GM20000 (cell line): ENCODE measurements at regions not wholly inside any gene's neighbourhood (a gene's known extent, or its start where the extent isn't known, plus 50 kb on each side); places are given as distances from the start of the nearest gene placed in this dataset.
"Not testable (repeated sequence)": the region's sequence is repeated elsewhere in the genome, so short reads cannot be mapped to it uniquely, and the experiment has no call there.

Experiments
- DNase-seq: peaks from one replicate; pipeline ENCODE4 v3.0.0; 2012; ENCODE audit warnings: low spot score
- TF ChIP-seq, protein P1 (sequence below): IDR thresholded peaks from 2 replicates; pipeline ENCODE4 v1.5.1; 2012; ENCODE audit warnings: mild to moderate bottlenecking, control low read depth; ENCODE audit errors: extremely low read depth, missing control alignments

DNA sequence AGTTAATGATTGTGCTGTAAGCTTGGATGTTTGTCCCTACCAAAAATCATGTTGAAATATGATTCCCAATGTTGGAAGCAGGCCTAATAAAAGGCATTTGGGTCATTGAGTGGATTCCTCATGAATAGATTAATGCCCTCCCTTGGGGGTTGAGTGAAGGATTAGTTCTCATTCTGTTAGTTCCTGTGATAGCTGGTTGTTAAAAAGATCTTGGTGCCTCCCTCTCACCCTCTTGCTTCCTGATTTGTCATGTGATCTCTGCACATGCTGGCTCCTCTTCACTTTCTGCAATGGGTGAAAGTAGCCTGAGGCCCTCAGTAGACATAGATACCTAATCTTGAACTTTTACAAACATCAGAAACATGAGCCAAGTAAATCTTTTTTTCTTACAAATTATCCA lies 115.6 kb upstream of the HCRTR2 start:
- no peak for DNase-seq
- TF ChIP-seq, protein P1, sequence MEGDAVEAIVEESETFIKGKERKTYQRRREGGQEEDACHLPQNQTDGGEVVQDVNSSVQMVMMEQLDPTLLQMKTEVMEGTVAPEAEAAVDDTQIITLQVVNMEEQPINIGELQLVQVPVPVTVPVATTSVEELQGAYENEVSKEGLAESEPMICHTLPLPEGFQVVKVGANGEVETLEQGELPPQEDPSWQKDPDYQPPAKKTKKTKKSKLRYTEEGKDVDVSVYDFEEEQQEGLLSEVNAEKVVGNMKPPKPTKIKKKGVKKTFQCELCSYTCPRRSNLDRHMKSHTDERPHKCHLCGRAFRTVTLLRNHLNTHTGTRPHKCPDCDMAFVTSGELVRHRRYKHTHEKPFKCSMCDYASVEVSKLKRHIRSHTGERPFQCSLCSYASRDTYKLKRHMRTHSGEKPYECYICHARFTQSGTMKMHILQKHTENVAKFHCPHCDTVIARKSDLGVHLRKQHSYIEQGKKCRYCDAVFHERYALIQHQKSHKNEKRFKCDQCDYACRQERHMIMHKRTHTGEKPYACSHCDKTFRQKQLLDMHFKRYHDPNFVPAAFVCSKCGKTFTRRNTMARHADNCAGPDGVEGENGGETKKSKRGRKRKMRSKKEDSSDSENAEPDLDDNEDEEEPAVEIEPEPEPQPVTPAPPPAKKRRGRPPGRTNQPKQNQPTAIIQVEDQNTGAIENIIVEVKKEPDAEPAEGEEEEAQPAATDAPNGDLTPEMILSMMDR = no peak

DNA sequence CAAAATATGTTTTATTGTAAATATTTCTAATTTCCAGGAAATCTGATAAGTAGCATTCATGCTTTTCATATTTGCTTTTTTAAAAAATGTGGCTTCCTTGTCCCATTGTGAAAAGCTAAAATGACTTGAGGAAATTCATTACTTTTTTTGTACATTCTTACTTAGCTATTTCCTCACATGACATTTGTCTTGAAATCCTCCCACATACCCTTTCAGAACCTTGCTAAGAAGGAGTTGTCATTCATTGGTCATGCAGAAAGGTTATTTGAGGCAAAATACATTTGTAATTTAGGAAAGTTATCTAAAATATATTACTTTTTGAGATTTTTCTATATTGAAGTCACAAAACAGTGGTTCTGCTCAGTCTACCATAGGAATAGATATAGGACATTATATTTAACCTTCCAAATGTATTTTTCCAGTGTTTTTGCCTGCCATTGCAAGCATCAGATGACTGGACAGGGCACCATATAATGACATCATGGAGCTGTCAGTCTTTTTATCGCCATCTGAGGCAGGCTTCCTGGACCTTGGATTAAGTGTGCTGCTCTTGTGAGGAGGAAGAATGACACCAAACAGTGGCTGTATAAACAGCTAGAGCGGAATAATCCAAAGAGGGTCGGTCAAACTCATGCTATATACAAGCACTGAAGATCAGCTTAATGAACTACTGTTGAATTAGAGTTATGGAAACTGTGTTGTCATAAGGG lies 109.4 kb upstream of the HCRTR2 start:
- DNase-seq = no peak

DNA sequence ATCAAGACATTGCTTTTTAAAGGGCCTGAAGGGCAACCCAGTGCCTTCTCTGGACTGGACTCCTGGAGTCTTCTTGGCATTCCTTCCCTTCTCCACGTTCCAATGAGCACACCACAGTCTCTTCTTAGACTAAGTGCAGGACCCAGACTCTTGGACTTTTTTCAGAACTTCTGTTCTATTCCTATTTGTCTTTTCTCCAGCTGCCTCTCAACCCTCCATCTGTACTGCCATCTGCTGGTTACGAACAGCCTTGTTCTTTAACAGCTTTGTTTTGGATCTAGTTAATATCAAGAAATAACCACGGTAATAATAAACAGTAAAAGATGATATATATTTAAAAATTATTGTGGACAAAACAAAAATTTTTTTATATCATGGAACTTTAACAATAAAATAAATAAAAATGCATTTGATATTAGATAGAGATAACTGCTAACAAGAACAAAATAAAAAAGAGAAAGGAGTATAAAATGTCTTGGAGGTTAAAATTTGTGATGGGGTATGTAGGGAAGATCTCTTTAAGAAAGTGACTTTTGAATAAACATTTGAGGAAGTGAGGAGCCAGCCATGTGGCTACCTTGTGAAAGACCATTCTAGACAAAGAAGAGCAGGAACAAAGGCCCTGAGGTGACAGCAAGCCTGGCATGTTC lies 105.1 kb upstream of the HCRTR2 start:
- DNase-seq = peak; percentile 5
- TF ChIP-seq, protein P1 = peak; percentile 24

More for the DNA sequence above, 109.4 kb upstream of the HCRTR2 start:
- TF ChIP-seq, protein P1 = no peak

DNA sequence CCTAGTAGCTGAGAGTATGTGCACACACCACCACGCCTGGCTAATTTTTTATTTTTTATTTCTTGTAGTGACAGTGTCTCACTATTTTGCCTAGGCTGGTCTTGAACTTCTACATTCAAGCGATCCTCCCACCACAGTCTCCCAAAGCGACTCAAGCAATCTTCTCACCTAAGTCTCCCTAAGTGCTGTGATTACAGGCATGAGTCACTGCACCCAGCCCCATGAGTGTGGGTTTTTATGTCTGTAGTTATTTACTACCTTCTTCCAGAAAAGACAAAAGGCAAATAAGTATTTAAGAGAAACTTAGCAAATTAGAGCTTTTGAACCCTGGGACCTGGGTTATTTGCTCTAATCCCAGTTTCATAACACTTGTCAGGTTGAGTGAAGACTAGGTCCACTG lies 92.3 kb upstream of the HCRTR2 start:
- TF ChIP-seq, protein P1 = no peak
- DNase-seq = no peak

DNA sequence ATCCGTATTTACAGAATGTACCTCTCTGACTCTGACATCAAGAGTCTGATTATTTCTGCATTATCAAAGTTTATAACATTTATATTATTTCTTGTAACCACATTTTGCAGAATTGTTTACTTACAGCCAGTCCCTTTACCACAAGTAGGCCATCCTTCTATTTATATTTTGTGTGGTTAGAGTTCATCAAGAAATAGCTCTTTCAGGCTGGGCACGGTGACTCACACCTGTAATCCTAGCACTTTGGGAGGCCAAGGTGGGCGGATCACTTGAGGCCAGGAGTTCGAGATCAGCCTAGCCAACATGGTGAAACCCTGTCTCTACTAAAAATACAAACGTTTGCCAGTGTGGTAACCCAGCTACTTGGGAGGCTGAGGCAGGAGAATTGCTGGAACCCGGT lies 86.3 kb upstream of the HCRTR2 start:
- not testable (repeated sequence) for DNase-seq

DNA sequence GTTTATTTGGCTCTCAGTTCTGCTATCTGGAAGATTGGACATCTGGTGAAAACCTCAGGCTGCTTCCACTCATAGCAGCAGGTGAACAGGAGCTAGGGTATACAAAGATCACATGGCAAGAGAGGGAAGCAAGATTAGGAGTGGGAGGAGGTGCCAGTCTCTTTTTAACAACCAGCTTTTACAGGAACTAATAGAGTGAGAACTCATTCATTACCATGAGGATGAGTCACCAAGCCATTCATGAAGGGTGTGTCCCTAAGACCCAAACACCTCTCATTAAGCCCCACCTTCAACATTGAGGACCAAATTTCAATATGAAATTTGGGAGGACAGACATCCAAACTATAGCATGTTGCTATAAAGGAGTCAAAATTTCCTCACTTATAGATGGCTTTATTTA lies 85.4 kb upstream of the HCRTR2 start:
- TF ChIP-seq, protein P1 = no peak
- DNase-seq = no peak

DNA sequence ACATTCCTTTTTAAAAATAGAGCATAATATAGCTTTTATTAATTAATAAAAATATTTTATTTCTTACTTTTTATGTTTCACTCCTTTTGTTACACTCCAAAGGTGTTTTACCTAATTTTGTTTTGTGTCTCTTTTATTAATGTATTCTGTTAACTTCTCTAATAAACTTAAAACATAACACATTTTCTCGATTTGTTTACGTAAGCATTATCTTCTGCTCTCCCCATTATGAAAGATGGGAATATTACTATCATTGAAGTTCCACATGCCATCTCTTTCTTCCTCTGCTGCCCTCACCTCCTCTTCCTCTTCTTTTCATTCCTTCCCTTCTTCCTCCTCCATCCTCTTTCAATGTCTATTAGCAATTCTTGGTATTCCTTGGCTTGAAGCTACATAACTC lies 85.0 kb upstream of the HCRTR2 start:
- TF ChIP-seq, protein P1 = no peak
- DNase-seq = no peak

DNA sequence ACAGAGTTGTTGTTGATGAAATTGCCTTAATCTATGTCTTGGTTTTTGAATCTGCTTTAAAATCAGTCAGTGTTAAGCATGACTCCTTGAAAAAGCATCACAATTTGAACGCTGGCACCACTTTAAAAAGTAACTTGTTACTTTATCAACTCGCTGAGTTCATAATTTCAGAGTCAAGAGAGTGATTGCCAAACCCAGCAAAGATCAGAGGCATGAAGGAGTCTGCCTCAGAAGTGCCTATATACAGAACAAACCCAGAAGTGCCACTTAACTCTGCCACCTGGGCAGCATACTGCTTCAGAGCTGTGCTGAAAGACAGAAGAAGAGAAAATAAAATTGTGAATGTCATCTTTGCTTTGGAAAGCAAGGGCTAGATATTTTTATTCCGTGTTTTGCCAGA lies 73.6 kb upstream of the HCRTR2 start:
- no peak for DNase-seq
- TF ChIP-seq, protein P1 = no peak
